ENCODE measurements at regions not wholly inside any gene's neighbourhood (a gene's known extent, or its start where the extent isn't known, plus 50 kb on each side); places are given as distances from the start of the nearest gene placed in this dataset.

- WGBS, result 88% methylated on average over 2 of the region's 2 CpGs
These were observed 279.3 kb downstream of the CDH19 start for GRCh38 chr18:66324616-66325015.

GRCh38 chr18:66317243-66318090 is 286.4 kb downstream of the CDH19 start:
- Histone ChIP-seq H3K27ac (ENCODE audit: low read depth in 1 of 2, low read length in 1 of 2) (no peak overlapping the region), H3K36me3 (ENCODE audit: control insufficient read depth in 2 of 2, insufficient read depth in 2 of 2, low read length in 1 of 2) (no peaks in the 10 kb centered on the region), H3K4me3 (ENCODE audit: low read length in 2 of 2) (no peak overlapping the region), H3K27me3 (ENCODE audit: control insufficient read depth in 2 of 2, insufficient read depth in 1 of 2, low read length in 1 of 2) (no peaks in the 10 kb centered on the region), H3K4me1 (ENCODE audit: control insufficient read depth in 2 of 2, insufficient read depth in 2 of 2, low read length in 2 of 2) (no peaks in the 10 kb centered on the region), H3K9me3 (ENCODE audit: control insufficient read depth in 2 of 2, insufficient read depth in 1 of 2, low read length in 1 of 2) (no peaks in the 10 kb centered on the region)
- no peak for DNase-seq (ENCODE audit: low read depth in 6 of 9, low spot score in 9 of 9)
- 68% methylated on average over 1 of the region's 1 CpG for WGBS

More at GRCh38 chr18:66324616-66325015, 279.3 kb downstream of the CDH19 start:
- DNase-seq (ENCODE audit: low read depth in 6 of 9, low spot score in 9 of 9), result no peak
- Histone ChIP-seq H3K27me3 (ENCODE audit: control insufficient read depth in 2 of 2, insufficient read depth in 1 of 2, low read length in 1 of 2) (no peaks in the 10 kb centered on the region), H3K4me1 (ENCODE audit: control insufficient read depth in 2 of 2, insufficient read depth in 2 of 2, low read length in 2 of 2) (no peaks in the 10 kb centered on the region), H3K27ac (ENCODE audit: low read depth in 1 of 2, low read length in 1 of 2) (no peak overlapping the region), H3K4me3 (ENCODE audit: low read length in 2 of 2) (no peak overlapping the region), H3K36me3 (ENCODE audit: control insufficient read depth in 2 of 2, insufficient read depth in 2 of 2, low read length in 1 of 2) (no peaks in the 10 kb centered on the region), H3K9me3 (ENCODE audit: control insufficient read depth in 2 of 2, insufficient read depth in 1 of 2, low read length in 1 of 2) (no peaks in the 10 kb centered on the region)

GRCh38 chr18:66316701-66317100 is 287.2 kb downstream of the CDH19 start:
- WGBS, result 86% methylated on average over 4 of the region's 4 CpGs
- no peaks in the 10 kb centered on the region for H3K36me3 ChIP-seq (ENCODE audit: control insufficient read depth in 2 of 2, insufficient read depth in 2 of 2, low read length in 1 of 2)
- no peaks in the 10 kb centered on the region for H3K27me3 ChIP-seq (ENCODE audit: control insufficient read depth in 2 of 2, insufficient read depth in 1 of 2, low read length in 1 of 2)

GRCh38 chr18:66300141-66300540 is 303.7 kb downstream of the CDH19 start:
- 92% methylated on average over 5 of the region's 5 CpGs for WGBS
- Histone ChIP-seq H3K9me3 (ENCODE audit: control insufficient read depth in 2 of 2, insufficient read depth in 1 of 2, low read length in 1 of 2) (no peaks in the 10 kb centered on the region), H3K27me3 (ENCODE audit: control insufficient read depth in 2 of 2, insufficient read depth in 1 of 2, low read length in 1 of 2) (no peaks in the 10 kb centered on the region), H3K4me3 (ENCODE audit: low read length in 2 of 2) (no peak overlapping the region), H3K36me3 (ENCODE audit: control insufficient read depth in 2 of 2, insufficient read depth in 2 of 2, low read length in 1 of 2) (no peaks in the 10 kb centered on the region), H3K27ac (ENCODE audit: low read depth in 1 of 2, low read length in 1 of 2) (no peak overlapping the region), H3K4me1 (ENCODE audit: control insufficient read depth in 2 of 2, insufficient read depth in 2 of 2, low read length in 2 of 2) (no peaks in the 10 kb centered on the region)
- no peak for DNase-seq (ENCODE audit: low read depth in 6 of 9, low spot score in 9 of 9)

More at GRCh38 chr18:66316701-66317100, 287.2 kb downstream of the CDH19 start:
- Histone ChIP-seq H3K4me3 (ENCODE audit: low read length in 2 of 2) (no peak overlapping the region), H3K9me3 (ENCODE audit: control insufficient read depth in 2 of 2, insufficient read depth in 1 of 2, low read length in 1 of 2) (no peaks in the 10 kb centered on the region), H3K27ac (ENCODE audit: low read depth in 1 of 2, low read length in 1 of 2) (no peak overlapping the region), H3K4me1 (ENCODE audit: control insufficient read depth in 2 of 2, insufficient read depth in 2 of 2, low read length in 2 of 2) (no peaks in the 10 kb centered on the region)
- no peak for DNase-seq (ENCODE audit: low read depth in 6 of 9, low spot score in 9 of 9)

- Histone ChIP-seq H3K4me1 (ENCODE audit: control insufficient read depth in 2 of 2, insufficient read depth in 2 of 2, low read length in 2 of 2) (no peaks in the 10 kb centered on the region), H3K36me3 (ENCODE audit: control insufficient read depth in 2 of 2, insufficient read depth in 2 of 2, low read length in 1 of 2) (no peaks in the 10 kb centered on the region), H3K9me3 (ENCODE audit: control insufficient read depth in 2 of 2, insufficient read depth in 1 of 2, low read length in 1 of 2) (no peaks in the 10 kb centered on the region), H3K27me3 (ENCODE audit: control insufficient read depth in 2 of 2, insufficient read depth in 1 of 2, low read length in 1 of 2) (no peaks in the 10 kb centered on the region), H3K4me3 (ENCODE audit: low read length in 2 of 2) (no peak overlapping the region), H3K27ac (ENCODE audit: low read depth in 1 of 2, low read length in 1 of 2) (no peak overlapping the region)
- WGBS, result 77% methylated on average over 2 of the region's 2 CpGs
- DNase-seq (ENCODE audit: low read depth in 6 of 9, low spot score in 9 of 9), result no peak
These were observed 323.4 kb downstream of the CDH19 start for GRCh38 chr18:66280470-66280869.

GRCh38 chr18:66271962-66272361 is 331.9 kb downstream of the CDH19 start:
- 33% methylated on average over 4 of the region's 4 CpGs for WGBS
- H3K9me3 ChIP-seq (ENCODE audit: control insufficient read depth in 2 of 2, insufficient read depth in 1 of 2, low read length in 1 of 2), result no peaks in the 10 kb centered on the region

GRCh38 chr18:66264130-66264529 is 339.8 kb downstream of the CDH19 start:
- Histone ChIP-seq H3K27ac (ENCODE audit: low read depth in 1 of 2, low read length in 1 of 2) (no peak overlapping the region), H3K36me3 (ENCODE audit: control insufficient read depth in 2 of 2, insufficient read depth in 2 of 2, low read length in 1 of 2) (no peaks in the 10 kb centered on the region), H3K27me3 (ENCODE audit: control insufficient read depth in 2 of 2, insufficient read depth in 1 of 2, low read length in 1 of 2) (no peaks in the 10 kb centered on the region), H3K4me1 (ENCODE audit: control insufficient read depth in 2 of 2, insufficient read depth in 2 of 2, low read length in 2 of 2) (no peaks in the 10 kb centered on the region), H3K4me3 (ENCODE audit: low read length in 2 of 2) (no peak overlapping the region), H3K9me3 (ENCODE audit: control insufficient read depth in 2 of 2, insufficient read depth in 1 of 2, low read length in 1 of 2) (no peaks in the 10 kb centered on the region)
- WGBS, result 92% methylated on average over 2 of the region's 2 CpGs
- DNase-seq (ENCODE audit: low read depth in 6 of 9, low spot score in 9 of 9), result no peak

More at GRCh38 chr18:66271962-66272361, 331.9 kb downstream of the CDH19 start:
- no peak overlapping the region for H3K4me3 ChIP-seq (ENCODE audit: low read length in 2 of 2)
- DNase-seq (ENCODE audit: low read depth in 6 of 9, low spot score in 9 of 9), result no peak
- no peaks in the 10 kb centered on the region for H3K36me3 ChIP-seq (ENCODE audit: control insufficient read depth in 2 of 2, insufficient read depth in 2 of 2, low read length in 1 of 2)
- no peak overlapping the region for H3K27ac ChIP-seq (ENCODE audit: low read depth in 1 of 2, low read length in 1 of 2)
- H3K4me1 ChIP-seq (ENCODE audit: control insufficient read depth in 2 of 2, insufficient read depth in 2 of 2, low read length in 2 of 2), result no peaks in the 10 kb centered on the region
- H3K27me3 ChIP-seq (ENCODE audit: control insufficient read depth in 2 of 2, insufficient read depth in 1 of 2, low read length in 1 of 2), result no peaks in the 10 kb centered on the region

- H3K27ac ChIP-seq (ENCODE audit: low read depth in 1 of 2, low read length in 1 of 2), result no peak overlapping the region
- no peaks in the 10 kb centered on the region for H3K27me3 ChIP-seq (ENCODE audit: control insufficient read depth in 2 of 2, insufficient read depth in 1 of 2, low read length in 1 of 2)
- no peak for DNase-seq (ENCODE audit: low read depth in 6 of 9, low spot score in 9 of 9)
- 96% methylated on average over 5 of the region's 5 CpGs for WGBS
- no peak overlapping the region for H3K4me3 ChIP-seq (ENCODE audit: low read length in 2 of 2)
- H3K9me3 ChIP-seq (ENCODE audit: control insufficient read depth in 2 of 2, insufficient read depth in 1 of 2, low read length in 1 of 2), result no peaks in the 10 kb centered on the region
- H3K36me3 ChIP-seq (ENCODE audit: control insufficient read depth in 2 of 2, insufficient read depth in 2 of 2, low read length in 1 of 2), result no peaks in the 10 kb centered on the region
- no peaks in the 10 kb centered on the region for H3K4me1 ChIP-seq (ENCODE audit: control insufficient read depth in 2 of 2, insufficient read depth in 2 of 2, low read length in 2 of 2)
These were observed 349.8 kb downstream of the CDH19 start for GRCh38 chr18:66254121-66254520.

- no peaks in the 10 kb centered on the region for H3K4me1 ChIP-seq (ENCODE audit: control insufficient read depth in 2 of 2, insufficient read depth in 2 of 2, low read length in 2 of 2)
- 81% methylated on average over 1 of the region's 1 CpG for whole genome bisulfite sequencing
- no peaks in the 10 kb centered on the region for H3K27me3 ChIP-seq (ENCODE audit: control insufficient read depth in 2 of 2, insufficient read depth in 1 of 2, low read length in 1 of 2)
- H3K4me3 ChIP-seq (ENCODE audit: low read length in 2 of 2), result no peak overlapping the region
- no peak overlapping the region for H3K27ac ChIP-seq (ENCODE audit: low read depth in 1 of 2, low read length in 1 of 2)
- DNase-seq (ENCODE audit: low read depth in 6 of 9, low spot score in 9 of 9), result no peak
- no peaks in the 10 kb centered on the region for H3K36me3 ChIP-seq (ENCODE audit: control insufficient read depth in 2 of 2, insufficient read depth in 2 of 2, low read length in 1 of 2)
- H3K9me3 ChIP-seq (ENCODE audit: control insufficient read depth in 2 of 2, insufficient read depth in 1 of 2, low read length in 1 of 2), result no peaks in the 10 kb centered on the region
These were observed 351.2 kb downstream of the CDH19 start for GRCh38 chr18:66252703-66253102.
